K562 (cell line): ENCODE measurements at regions not wholly inside any gene's neighbourhood (a gene's known extent, or its start where the extent isn't known, plus 50 kb on each side); places are given as distances from the start of the nearest gene placed in this dataset.

ENCODE experiments used
- ATAC-seq: fragments of 200-7000 bp; cut with Tn5 transposase; 3 replicates; pipeline ENCODE4 v1.9.1; 2020; ENCODE audit warnings: moderate library complexity
- BruUV-seq: library from RNA; stranded (reverse); fragments of 400-500 nt; replicated peaks from 2 replicates; lab custom pipeline; 2021; lab: Mats Ljungman, UMichigan
- CTCF ChIA-PET: fragments of 300-600 bp; formaldehyde crosslinking; extraction: SDS; loops from one replicate; lab custom pipeline; 2021; ENCODE audit warnings: low intra/inter-chr PET ratio; lab: Yijun Ruan, JAX
- POLR2A ChIA-PET: fragments of 300-600, 350-650 bp; sonication (Branson Sonifier 250); formaldehyde crosslinking; extraction: SDS; loops from one replicate; lab custom pipeline; 2021; ENCODE audit warnings: antibody characterized with exemption, inconsistent platforms; lab: Yijun Ruan, JAX
- DNase-seq, 4 experiments: peaks; one replicate each; pipeline versions ENCODE4 v3.0.0 to v3.0.0-alpha.2; 2011 to 2018; ENCODE audit warnings: low spot score in 3 of 4, mixed read lengths in 3 of 4; ENCODE audit errors: extremely low read depth in 1 of 4
- FAIRE-seq: peaks from 2 replicates; lab custom pipeline; 2011; peaks lifted over from hg19 to GRCh38; lab: Jason Lieb, UNC
- H2AFZ ChIP-seq: 2 replicates; pipeline ENCODE4 v1.6.0; 2011; ENCODE audit warnings: low read depth, low read length, control low read depth, inconsistent platforms
- H3K27ac ChIP-seq: fragments of 200-600 bp; 3 replicates; pipeline ENCODE4 v1.8.0; 2011; ENCODE audit warnings: low read depth, mild to moderate bottlenecking, control low read depth, inconsistent platforms, low read length, moderate library complexity, mixed read lengths; ENCODE audit errors: extremely low read depth
- H3K27me3 ChIP-seq, 2 experiments: fragments of 300-600 bp in 1 of 2; 2 replicates in 1 of 2; 3 replicates in 1 of 2; pipeline versions ENCODE4 v1.6.0 to v1.8.0; 2011; ENCODE audit warnings: inconsistent platforms in 2 of 2, low read length in 2 of 2, mild to moderate bottlenecking in 1 of 2, mixed read lengths in 1 of 2, moderate library complexity in 1 of 2; ENCODE audit not compliant: control insufficient read depth in 2 of 2, insufficient read depth in 2 of 2
- H3K36me3 ChIP-seq: fragments of 300-600 bp; 3 replicates; pipeline ENCODE4 v1.8.0; 2011; ENCODE audit warnings: mild to moderate bottlenecking, low read length, inconsistent platforms; ENCODE audit not compliant: control insufficient read depth, insufficient read depth
- H3K4me1 ChIP-seq, 2 experiments: fragments of 200-600 bp in 1 of 2; replicated peaks in 1 of 2; 2 replicates in 1 of 2; 3 replicates in 1 of 2; pipeline versions ENCODE4 v1.5.1 to v1.8.0; 2011; ENCODE audit warnings: inconsistent platforms in 2 of 2, low read length in 2 of 2, mild to moderate bottlenecking in 1 of 2, mixed read lengths in 1 of 2, moderate library complexity in 1 of 2; ENCODE audit not compliant: control insufficient read depth in 2 of 2, insufficient read depth in 2 of 2
- H3K4me2 ChIP-seq: 2 replicates; pipeline ENCODE4 v1.6.1; 2011; ENCODE audit warnings: low read length, control low read depth, inconsistent platforms, mixed read lengths; ENCODE audit not compliant: insufficient read depth
- H3K4me3 ChIP-seq: fragments of 200-600 bp; sonication (generic), shearing (Covaris generic); 2 replicates; pipeline ENCODE4 v1.5.1; 2016; ENCODE audit warnings: control low read depth, inconsistent platforms
- H3K79me2 ChIP-seq: fragments of 200-600 bp; 3 replicates; pipeline ENCODE4 v1.8.0; 2011; ENCODE audit warnings: low read length, inconsistent platforms; ENCODE audit not compliant: control insufficient read depth, insufficient read depth
- H3K9ac ChIP-seq, 2 experiments: 2 replicates each; pipeline versions ENCODE4 v1.6.0 to v1.6.1; 2011; ENCODE audit warnings: low read depth in 2 of 2, low read length in 2 of 2, control low read depth in 1 of 2, inconsistent platforms in 1 of 2, mild to moderate bottlenecking in 1 of 2, mixed read lengths in 1 of 2; ENCODE audit not compliant: insufficient read depth in 1 of 2
- H3K9me1 ChIP-seq: one replicate; pipeline ENCODE4 v1.6.0; 2011; ENCODE audit warnings: inconsistent platforms, mild to moderate bottlenecking, low read length, moderate library complexity; ENCODE audit not compliant: control insufficient read depth, insufficient read depth
- H3K9me3 ChIP-seq: replicated peaks from 2 replicates; pipeline ENCODE4 v1.5.1; 2011; ENCODE audit warnings: low read depth, low read length, inconsistent platforms; ENCODE audit not compliant: control insufficient read depth, insufficient read depth
- H4K20me1 ChIP-seq: replicated peaks from 2 replicates; pipeline ENCODE4 v1.6.1; 2011; ENCODE audit warnings: low read length, inconsistent platforms, mixed read lengths; ENCODE audit not compliant: control insufficient read depth, insufficient read depth
- BDP1 ChIP-seq: IDR thresholded peaks from 3 replicates; pipeline ENCODE4 v1.6.1; 2011; ENCODE audit not compliant: insufficient read length, insufficient read depth
- CBX1 ChIP-seq: sonication (generic); IDR thresholded peaks from 2 replicates; pipeline ENCODE4 v1.6.1; 2016; ENCODE audit warnings: antibody characterized with exemption, low read depth, mild to moderate bottlenecking
- HNRNPH1 ChIP-seq: fragments of 200-400 bp; formaldehyde crosslinking; optimal IDR thresholded peaks from 2 replicates; pipeline ENCODE3; 2017; ENCODE audit warnings: low read depth, mild to moderate bottlenecking, low read length, moderate library complexity
- LARP7 ChIP-seq: fragments of 450-650 bp; IDR thresholded peaks from 2 replicates; pipeline ENCODE4 v1.6.1; 2016
- NR3C1 ChIP-seq: sonication (generic); formaldehyde crosslinking; IDR thresholded peaks from 2 replicates; pipeline ENCODE4 v1.8.1; 2022; ENCODE audit warnings: missing genetic modification reagents
- YBX1 ChIP-seq: fragments of 450-650 bp; IDR thresholded peaks from 2 replicates; pipeline ENCODE4 v1.7.1; 2016; ENCODE audit warnings: mild to moderate bottlenecking
- ZFP1 ChIP-seq: fragments of 450-650 bp; formaldehyde crosslinking; IDR thresholded peaks from 2 replicates; pipeline ENCODE4 v1.4.0; 2020; ENCODE audit warnings: mild to moderate bottlenecking, mixed read lengths
- ZNF696 ChIP-seq: fragments of 250-450 bp; sonication (Bioruptor Pico); conservative IDR thresholded peaks from 2 replicates; pipeline ENCODE4 v1.4.0; 2020; ENCODE audit warnings: mild to moderate bottlenecking, moderate library complexity
- WGBS: fragments of 100-300 bp; shearing (Covaris generic); methylation state at CpG from one replicate; pipeline ENCODE4 v1.1.6; 2016; ENCODE audit warnings: low coverage, mixed read lengths; ENCODE audit not compliant: insufficient coverage; ENCODE audit errors: missing lambda C conversion rate; 5-methylcytosine and 5-hydroxymethylcytosine counted together
- in situ Hi-C: fragments of 300-500 bp; cut with MboI; formaldehyde crosslinking; loops from 4 replicates; pipeline ENCODE4 v1.15.0; 2018; ENCODE audit warnings: inconsistent platforms, mixed read lengths
- intact Hi-C: fragments of 100-400 bp; cut with micrococcal nuclease; formaldehyde crosslinking; loops from 2 replicates; pipeline ENCODE4 v1.14.2; 2022
- TF ChIP-seq, protein P1 (sequence below): fragments of 450-650 bp; IDR thresholded peaks from 2 replicates; pipeline ENCODE4 v1.6.1; 2018; ENCODE audit warnings: mild to moderate bottlenecking, low read depth; ENCODE audit not compliant: partially characterized antibody
- TF ChIP-seq, protein P2 (sequence below): IDR thresholded peaks from 2 replicates; pipeline ENCODE4 v1.6.1; 2011; ENCODE audit not compliant: insufficient read length; ENCODE audit errors: extremely low read depth

DNA sequence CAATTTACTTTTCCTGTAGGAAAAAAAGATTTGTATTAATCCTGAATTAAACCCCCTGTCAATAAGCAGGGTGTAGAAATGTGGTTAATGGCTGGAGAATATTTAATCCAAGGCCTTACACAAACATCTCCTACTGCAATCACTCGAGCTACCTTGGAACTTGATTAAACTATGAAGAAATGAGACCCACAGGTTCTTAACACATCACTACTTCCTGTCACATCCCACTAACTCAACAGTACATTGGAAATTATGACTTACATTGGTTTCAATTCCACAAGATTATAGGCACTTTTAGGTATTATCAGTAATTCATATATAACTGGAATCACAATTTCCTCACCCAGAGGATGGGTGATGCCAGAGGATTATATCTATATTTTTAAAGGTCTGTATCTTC is 480.3 kb downstream of the MRPL39 start:
- H3K9ac ChIP-seq: no peak overlapping the region
- intact Hi-C loops (no loop called here), in situ Hi-C loops (no loop called here)
- no peaks in the 10 kb centered on the region for H3K27me3 ChIP-seq
- H3K4me3 ChIP-seq: no peak overlapping the region
- H3K27ac ChIP-seq: no peak overlapping the region
- no peaks in the 10 kb centered on the region for H4K20me1 ChIP-seq
- 0% methylated on average over 1 of the region's 1 CpG for WGBS
- no peaks in the 10 kb centered on the region for H3K36me3 ChIP-seq
- H3K9me1 ChIP-seq: no peaks in the 10 kb centered on the region
- no peaks in the 10 kb centered on the region for H3K79me2 ChIP-seq
- no peak for ATAC-seq
- ChIA-PET CTCF (no interaction called here), POLR2A (no interaction called here)
- no peaks in the 10 kb centered on the region for H3K4me1 ChIP-seq
- H2AFZ ChIP-seq: no peak overlapping the region
- TF ChIP-seq LARP7 (no peak), CBX1 (no peak), NR3C1 (CRISPR knock-in tag) (no peak), ZFP1 (no peak), YBX1 (no peak), BDP1 (no peak)
- no TSS peak for BruUV-seq
- no peak for FAIRE-seq
- no peaks in the 10 kb centered on the region; the same call in 1 of the 2 replicates for H3K9me3 ChIP-seq
- H3K4me2 ChIP-seq: no peak overlapping the region
- no peak for DNase-seq

DNA sequence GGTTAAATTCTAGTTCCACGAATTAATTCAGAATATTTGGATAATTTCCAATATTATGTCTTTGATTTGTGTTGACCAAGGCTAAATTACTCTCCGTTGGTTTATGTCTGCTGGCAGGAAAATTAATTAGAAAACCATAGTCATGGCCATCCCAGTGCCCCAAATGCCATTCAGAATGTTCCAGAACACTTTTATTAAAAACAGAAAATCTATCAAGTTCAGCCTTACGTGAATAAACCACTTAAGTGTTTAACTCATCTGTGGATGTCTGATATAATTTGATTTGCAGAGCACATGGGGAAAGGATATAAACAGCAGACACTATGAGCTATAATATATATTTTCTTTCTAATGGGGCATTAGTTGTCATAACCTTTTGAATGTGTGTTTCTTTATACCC is 480.7 kb downstream of the MRPL39 start:
- CTCF ChIA-PET: no interaction called here
- no peaks in the 10 kb centered on the region; the same call in 1 of the 2 replicates for H3K9me3 ChIP-seq
- no peak for FAIRE-seq
- TF ChIP-seq, protein P1, sequence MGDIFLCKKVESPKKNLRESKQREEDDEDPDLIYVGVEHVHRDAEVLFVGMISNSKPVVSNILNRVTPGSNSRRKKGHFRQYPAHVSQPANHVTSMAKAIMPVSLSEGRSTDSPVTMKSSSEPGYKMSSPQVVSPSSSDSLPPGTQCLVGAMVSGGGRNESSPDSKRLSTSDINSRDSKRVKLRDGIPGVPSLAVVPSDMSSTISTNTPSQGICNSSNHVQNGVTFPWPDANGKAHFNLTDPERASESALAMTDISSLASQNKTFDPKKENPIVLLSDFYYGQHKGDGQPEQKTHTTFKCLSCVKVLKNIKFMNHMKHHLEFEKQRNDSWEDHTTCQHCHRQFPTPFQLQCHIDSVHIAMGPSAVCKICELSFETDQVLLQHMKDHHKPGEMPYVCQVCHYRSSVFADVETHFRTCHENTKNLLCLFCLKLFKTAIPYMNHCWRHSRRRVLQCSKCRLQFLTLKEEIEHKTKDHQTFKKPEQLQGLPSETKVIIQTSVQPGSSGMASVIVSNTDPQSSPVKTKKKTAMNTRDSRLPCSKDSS: no peak
- TF ChIP-seq HNRNPH1 (no peak), ZNF696 (no peak)
- TF ChIP-seq, protein P2, sequence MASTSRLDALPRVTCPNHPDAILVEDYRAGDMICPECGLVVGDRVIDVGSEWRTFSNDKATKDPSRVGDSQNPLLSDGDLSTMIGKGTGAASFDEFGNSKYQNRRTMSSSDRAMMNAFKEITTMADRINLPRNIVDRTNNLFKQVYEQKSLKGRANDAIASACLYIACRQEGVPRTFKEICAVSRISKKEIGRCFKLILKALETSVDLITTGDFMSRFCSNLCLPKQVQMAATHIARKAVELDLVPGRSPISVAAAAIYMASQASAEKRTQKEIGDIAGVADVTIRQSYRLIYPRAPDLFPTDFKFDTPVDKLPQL: no peak
- TF ChIP-seq, all 486 proteins: peak for 0
- POLR2A ChIA-PET: no interaction called here
- Histone ChIP-seq H3K9me1 (no peaks in the 10 kb centered on the region), H3K4me1 (no peaks in the 10 kb centered on the region), H3K4me2 (no peak overlapping the region), H3K9ac (no peak overlapping the region), H3K4me3 (no peak overlapping the region), H4K20me1 (no peaks in the 10 kb centered on the region), H3K27me3 (no peaks in the 10 kb centered on the region), H3K79me2 (no peaks in the 10 kb centered on the region), H3K36me3 (no peaks in the 10 kb centered on the region), H2AFZ (no peak overlapping the region), H3K27ac (no peak overlapping the region)
- in situ Hi-C loops (no loop called here), intact Hi-C loops (no loop called here)
- no peak for DNase-seq
- BruUV-seq: no TSS peak
- ATAC-seq: no peak
- WGBS: 2% methylated on average over 3 of the region's 3 CpGs
